Lower leg skin (tissue), 4 donors: ENCODE measurements at regions not wholly inside any gene's neighbourhood (a gene's known extent, or its start where the extent isn't known, plus 50 kb on each side); places are given as distances from the start of the nearest gene placed in this dataset.

Experiments
- DNase-seq, 2 donors: peaks; one replicate each; pipeline ENCODE4 v3.0.0-alpha.2; 2019; ENCODE audit warnings: low spot score in 2 of 2
- H3K4me3 ChIP-seq: fragments of 200-600 bp; sonication (generic); 2 replicates; pipeline ENCODE4 v1.5.1; 2017; ENCODE audit warnings: mild to moderate bottlenecking, low read depth; ENCODE audit not compliant: poor library complexity, severe bottlenecking
- CTCF ChIP-seq, 3 donors: fragments of 450-650 bp; IDR thresholded peaks; one replicate each; pipeline ENCODE4 v1.5.1; 2016; ENCODE audit warnings: antibody characterized with exemption in 3 of 3, mild to moderate bottlenecking in 3 of 3, moderate library complexity in 2 of 3
- POLR2A ChIP-seq, 2 donors: fragments of 450-650 bp; IDR thresholded peaks; one replicate each; pipeline ENCODE4 v1.6.1; 2016 to 2017; ENCODE audit warnings: antibody characterized with exemption in 2 of 2, mild to moderate bottlenecking in 1 of 2, moderate library complexity in 1 of 2
- WGBS, 2 donors: methylation state at CpG; one replicate each; pipeline ENCODE4 v1.1.5; 2018; 5-methylcytosine and 5-hydroxymethylcytosine counted together
- intact Hi-C: fragments of 100-400 bp; cut with DNase I; formaldehyde crosslinking; loops from one replicate; pipeline ENCODE4 v1.15.0; 2023; ENCODE audit warnings: low total_unique reads

GRCh38 chr3:148101061-148101460, 596.6 kb upstream of the AGTR1 start:
- WGBS, 2 donors: 52 to 62% methylated on average over 1 of the region's 1 CpG
- intact Hi-C loops: no loop called here

GRCh38 chr3:148102156-148102555, 595.5 kb upstream of the AGTR1 start:
- intact Hi-C loops: no loop called here

More at GRCh38 chr3:148101061-148101460, 596.6 kb upstream of the AGTR1 start:
- H3K4me3 ChIP-seq: no peak overlapping the region
- TF ChIP-seq POLR2A (IDR thresholded peaks at IDR 0.05) (no peak), CTCF (IDR thresholded peaks at IDR 0.05) (no peak)
- no peak for DNase-seq

GRCh38 chr3:148106062-148106461, 591.6 kb upstream of the AGTR1 start:
- H3K4me3 ChIP-seq: no peak overlapping the region
- 54 to 63% methylated on average over 2 of the region's 2 CpGs for WGBS, 2 donors
- no peak for DNase-seq
- intact Hi-C loops: no loop called here
- TF ChIP-seq POLR2A (IDR thresholded peaks at IDR 0.05): no peak
- TF ChIP-seq CTCF (IDR thresholded peaks at IDR 0.05): no peak

More at GRCh38 chr3:148102156-148102555, 595.5 kb upstream of the AGTR1 start:
- no peak overlapping the region for H3K4me3 ChIP-seq
- DNase-seq: no peak
- 81 to 91% methylated on average over 1 of the region's 1 CpG for WGBS, 2 donors
- no peak for TF ChIP-seq CTCF (IDR thresholded peaks at IDR 0.05)
- TF ChIP-seq POLR2A (IDR thresholded peaks at IDR 0.05): no peak

GRCh38 chr3:148126956-148127355, 570.7 kb upstream of the AGTR1 start:
- intact Hi-C loops: no loop called here
- WGBS, 2 donors: 47 to 53% methylated on average over 2 of the region's 2 CpGs
- TF ChIP-seq CTCF (IDR thresholded peaks at IDR 0.05) (no peak), POLR2A (IDR thresholded peaks at IDR 0.05) (no peak)
- no peak overlapping the region for H3K4me3 ChIP-seq
- DNase-seq: no peak

- no peak for DNase-seq
- no peak for TF ChIP-seq CTCF (IDR thresholded peaks at IDR 0.05)
- TF ChIP-seq POLR2A (IDR thresholded peaks at IDR 0.05): no peak
- intact Hi-C loops: no loop called here
- 61 to 76% methylated on average over 3 of the region's 3 CpGs for WGBS, 2 donors
- H3K4me3 ChIP-seq: no peak overlapping the region
Measured at GRCh38 chr3:148128136-148128535, 569.6 kb upstream of the AGTR1 start.

- intact Hi-C loops: no loop called here
- 74 to 76% methylated on average over 3 of the region's 3 CpGs for WGBS, 2 donors
- TF ChIP-seq CTCF (IDR thresholded peaks at IDR 0.05): no peak
- TF ChIP-seq POLR2A (IDR thresholded peaks at IDR 0.05): no peak
- DNase-seq: no peak
- no peak overlapping the region for H3K4me3 ChIP-seq
Measured at GRCh38 chr3:148131990-148132638, 565.6 kb upstream of the AGTR1 start.
